ENCODE measurements at regions not wholly inside any gene's neighbourhood (a gene's known extent, or its start where the extent isn't known, plus 50 kb on each side); places are given as distances from the start of the nearest gene placed in this dataset.

- H3K27ac ChIP-seq (ENCODE audit: low read depth, low read length), result no peak overlapping the region
- H3K9me3 ChIP-seq (ENCODE audit: control insufficient read depth in 5 of 5, low read length in 5 of 5), result no peaks in the 10 kb centered on the region
- H3K9ac ChIP-seq (ENCODE audit: low read length in 5 of 5), result no peak overlapping the region
- no peak overlapping the region for H3K4me3 ChIP-seq (ENCODE audit: low read depth in 1 of 5, low read length in 5 of 5)
- no peaks in the 10 kb centered on the region for H3K27me3 ChIP-seq (ENCODE audit: control insufficient read depth in 5 of 5, insufficient read depth in 4 of 5, low read length in 5 of 5)
- no peaks in the 10 kb centered on the region for H3K36me3 ChIP-seq (ENCODE audit: control insufficient read depth in 5 of 5, insufficient read depth in 5 of 5, low read length in 5 of 5)
- peaks cover 0 to 25% (median 22%) of the 10 kb centered on the region in 5 donors for H3K4me1 ChIP-seq (ENCODE audit: control insufficient read depth in 5 of 5, insufficient read depth in 5 of 5, low read length in 5 of 5)
These were observed 254.2 kb upstream of the STT3B start for GRCh38 chr3:31278532-31278931.

GRCh38 chr3:31284776-31285175 lies 247.9 kb upstream of the STT3B start:
- H3K27me3 ChIP-seq (ENCODE audit: control insufficient read depth in 5 of 5, insufficient read depth in 4 of 5, low read length in 5 of 5), result no peaks in the 10 kb centered on the region
- no peaks in the 10 kb centered on the region for H3K36me3 ChIP-seq (ENCODE audit: control insufficient read depth in 5 of 5, insufficient read depth in 5 of 5, low read length in 5 of 5)
- H3K4me3 ChIP-seq (ENCODE audit: low read depth in 1 of 5, low read length in 5 of 5), result no peak overlapping the region

DNA sequence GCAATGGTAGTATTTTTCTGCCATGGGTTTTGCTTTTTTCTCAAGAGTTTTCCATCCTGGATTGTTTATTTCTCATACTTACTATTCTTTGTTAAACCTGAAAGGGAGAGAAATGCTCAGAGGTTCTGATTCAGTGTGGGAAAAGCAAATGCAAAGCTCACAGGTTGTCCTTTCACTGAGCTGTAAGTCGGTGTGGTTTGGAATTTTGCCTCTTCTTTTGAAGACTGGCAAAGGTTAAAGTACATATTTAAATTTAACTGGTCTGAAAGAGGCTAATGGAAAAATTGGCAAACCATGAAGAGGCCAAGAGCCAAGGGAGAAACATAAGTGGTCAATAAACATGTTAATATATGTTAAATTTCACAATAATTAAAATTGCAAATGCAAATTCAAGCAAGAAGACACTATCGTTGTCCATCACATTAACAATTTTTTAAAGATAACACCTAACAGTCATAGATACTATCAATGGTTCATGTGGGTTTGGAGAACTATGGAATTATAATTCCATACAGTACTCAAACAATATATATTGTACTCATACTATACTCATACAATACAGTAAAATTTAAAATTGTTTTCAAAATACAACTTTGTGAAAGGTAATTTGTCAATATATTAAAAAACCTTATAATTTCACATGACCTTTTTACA lies 246.8 kb upstream of the STT3B start:
- Histone ChIP-seq H3K4me1 (ENCODE audit: control insufficient read depth in 5 of 5, insufficient read depth in 5 of 5, low read length in 5 of 5) (peaks cover 0 to 6% (median 0%) of the 10 kb centered on the region in 5 donors), H3K9me3 (ENCODE audit: control insufficient read depth in 5 of 5, low read length in 5 of 5) (no peaks in the 10 kb centered on the region), H3K27me3 (ENCODE audit: control insufficient read depth in 5 of 5, insufficient read depth in 4 of 5, low read length in 5 of 5) (no peaks in the 10 kb centered on the region), H3K4me3 (ENCODE audit: low read depth in 1 of 5, low read length in 5 of 5) (no peak overlapping the region), H3K9ac (ENCODE audit: low read length in 5 of 5) (no peak overlapping the region), H3K36me3 (ENCODE audit: control insufficient read depth in 5 of 5, insufficient read depth in 5 of 5, low read length in 5 of 5) (no peaks in the 10 kb centered on the region), H3K27ac (ENCODE audit: low read depth, low read length) (no peak overlapping the region)

More at GRCh38 chr3:31284776-31285175, 247.9 kb upstream of the STT3B start:
- Histone ChIP-seq H3K27ac (ENCODE audit: low read depth, low read length) (no peak overlapping the region), H3K9ac (ENCODE audit: low read length in 5 of 5) (no peak overlapping the region), H3K9me3 (ENCODE audit: control insufficient read depth in 5 of 5, low read length in 5 of 5) (no peaks in the 10 kb centered on the region), H3K4me1 (ENCODE audit: control insufficient read depth in 5 of 5, insufficient read depth in 5 of 5, low read length in 5 of 5) (peaks cover 0 to 6% (median 0%) of the 10 kb centered on the region in 5 donors)

DNA sequence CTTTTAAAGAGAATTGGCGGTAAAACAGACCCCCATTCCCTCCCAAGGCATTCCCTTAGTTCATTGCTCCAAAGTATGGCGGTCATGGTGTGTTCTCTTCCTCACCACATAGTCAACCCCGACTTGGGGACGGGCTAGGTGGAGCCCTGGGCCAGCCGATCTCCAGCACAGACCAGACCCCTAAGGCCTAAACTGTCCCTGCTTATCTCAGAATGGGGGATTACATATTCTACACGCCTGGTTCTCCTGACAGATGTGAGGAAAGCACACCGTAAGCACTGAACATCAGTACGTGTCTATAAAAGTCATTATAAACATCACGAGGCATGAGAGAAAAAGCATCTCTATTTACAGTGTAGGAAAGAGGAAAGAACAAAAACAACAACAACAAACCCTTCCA lies 244.5 kb upstream of the STT3B start:
- peaks cover 0 to 6% (median 0%) of the 10 kb centered on the region in 5 donors for H3K4me1 ChIP-seq (ENCODE audit: control insufficient read depth in 5 of 5, insufficient read depth in 5 of 5, low read length in 5 of 5)
- H3K36me3 ChIP-seq (ENCODE audit: control insufficient read depth in 5 of 5, insufficient read depth in 5 of 5, low read length in 5 of 5), result no peaks in the 10 kb centered on the region
- no peaks in the 10 kb centered on the region for H3K27me3 ChIP-seq (ENCODE audit: control insufficient read depth in 5 of 5, insufficient read depth in 4 of 5, low read length in 5 of 5)
- H3K4me3 ChIP-seq (ENCODE audit: low read depth in 1 of 5, low read length in 5 of 5), result no peak overlapping the region
- no peak overlapping the region for H3K27ac ChIP-seq (ENCODE audit: low read depth, low read length)
- H3K9ac ChIP-seq (ENCODE audit: low read length in 5 of 5), result no peak overlapping the region
- no peaks in the 10 kb centered on the region for H3K9me3 ChIP-seq (ENCODE audit: control insufficient read depth in 5 of 5, low read length in 5 of 5)

GRCh38 chr3:31288641-31289100 lies 244.1 kb upstream of the STT3B start:
- Histone ChIP-seq H3K9me3 (ENCODE audit: control insufficient read depth in 5 of 5, low read length in 5 of 5) (no peaks in the 10 kb centered on the region), H3K36me3 (ENCODE audit: control insufficient read depth in 5 of 5, insufficient read depth in 5 of 5, low read length in 5 of 5) (no peaks in the 10 kb centered on the region), H3K4me1 (ENCODE audit: control insufficient read depth in 5 of 5, insufficient read depth in 5 of 5, low read length in 5 of 5) (peaks cover 0 to 6% (median 0%) of the 10 kb centered on the region in 5 donors), H3K4me3 (ENCODE audit: low read depth in 1 of 5, low read length in 5 of 5) (no peak overlapping the region), H3K9ac (ENCODE audit: low read length in 5 of 5) (no peak overlapping the region), H3K27ac (ENCODE audit: low read depth, low read length) (no peak overlapping the region), H3K27me3 (ENCODE audit: control insufficient read depth in 5 of 5, insufficient read depth in 4 of 5, low read length in 5 of 5) (no peaks in the 10 kb centered on the region)

GRCh38 chr3:31289584-31289983 lies 243.1 kb upstream of the STT3B start:
- Histone ChIP-seq H3K36me3 (ENCODE audit: control insufficient read depth in 5 of 5, insufficient read depth in 5 of 5, low read length in 5 of 5) (no peaks in the 10 kb centered on the region), H3K27me3 (ENCODE audit: control insufficient read depth in 5 of 5, insufficient read depth in 4 of 5, low read length in 5 of 5) (no peaks in the 10 kb centered on the region), H3K4me3 (ENCODE audit: low read depth in 1 of 5, low read length in 5 of 5) (no peak overlapping the region), H3K27ac (ENCODE audit: low read depth, low read length) (no peak overlapping the region), H3K9me3 (ENCODE audit: control insufficient read depth in 5 of 5, low read length in 5 of 5) (no peaks in the 10 kb centered on the region), H3K4me1 (ENCODE audit: control insufficient read depth in 5 of 5, insufficient read depth in 5 of 5, low read length in 5 of 5) (peaks cover 0 to 6% (median 0%) of the 10 kb centered on the region in 5 donors), H3K9ac (ENCODE audit: low read length in 5 of 5) (no peak overlapping the region)

GRCh38 chr3:31290046-31290445 lies 242.7 kb upstream of the STT3B start:
- no peaks in the 10 kb centered on the region for H3K9me3 ChIP-seq (ENCODE audit: control insufficient read depth in 5 of 5, low read length in 5 of 5)
- no peaks in the 10 kb centered on the region for H3K36me3 ChIP-seq (ENCODE audit: control insufficient read depth in 5 of 5, insufficient read depth in 5 of 5, low read length in 5 of 5)
- no peaks in the 10 kb centered on the region for H3K27me3 ChIP-seq (ENCODE audit: control insufficient read depth in 5 of 5, insufficient read depth in 4 of 5, low read length in 5 of 5)
- H3K9ac ChIP-seq (ENCODE audit: low read length in 5 of 5), result no peak overlapping the region
- H3K4me1 ChIP-seq (ENCODE audit: control insufficient read depth in 5 of 5, insufficient read depth in 5 of 5, low read length in 5 of 5), result peaks cover 0 to 6% (median 0%) of the 10 kb centered on the region in 5 donors
- H3K4me3 ChIP-seq (ENCODE audit: low read depth in 1 of 5, low read length in 5 of 5), result no peak overlapping the region
- no peak overlapping the region for H3K27ac ChIP-seq (ENCODE audit: low read depth, low read length)

DNA sequence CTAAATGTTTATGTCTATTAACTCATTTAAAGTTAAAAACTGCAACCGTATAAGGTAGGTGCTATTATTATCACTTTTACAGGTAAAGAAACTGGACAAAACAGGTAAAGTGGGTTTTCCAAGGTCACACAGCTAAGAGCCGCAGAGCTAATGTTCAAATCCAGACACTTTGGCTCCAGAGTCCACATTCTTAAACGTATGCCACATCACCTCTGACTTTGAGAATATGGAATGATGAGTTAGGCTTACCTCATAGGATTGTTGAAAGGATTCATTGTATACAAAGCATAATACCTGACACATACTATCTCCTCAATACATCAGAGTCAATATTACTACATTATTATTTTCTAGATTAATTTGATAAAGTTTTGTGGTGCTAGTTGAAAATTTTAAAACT lies 240.9 kb upstream of the STT3B start:
- Histone ChIP-seq H3K36me3 (ENCODE audit: control insufficient read depth in 5 of 5, insufficient read depth in 5 of 5, low read length in 5 of 5) (no peaks in the 10 kb centered on the region), H3K27ac (ENCODE audit: low read depth, low read length) (no peak overlapping the region), H3K4me3 (ENCODE audit: low read depth in 1 of 5, low read length in 5 of 5) (no peak overlapping the region), H3K9me3 (ENCODE audit: control insufficient read depth in 5 of 5, low read length in 5 of 5) (no peaks in the 10 kb centered on the region), H3K27me3 (ENCODE audit: control insufficient read depth in 5 of 5, insufficient read depth in 4 of 5, low read length in 5 of 5) (no peaks in the 10 kb centered on the region), H3K4me1 (ENCODE audit: control insufficient read depth in 5 of 5, insufficient read depth in 5 of 5, low read length in 5 of 5) (peaks cover 0 to 6% (median 0%) of the 10 kb centered on the region in 5 donors), H3K9ac (ENCODE audit: low read length in 5 of 5) (no peak overlapping the region)

DNA sequence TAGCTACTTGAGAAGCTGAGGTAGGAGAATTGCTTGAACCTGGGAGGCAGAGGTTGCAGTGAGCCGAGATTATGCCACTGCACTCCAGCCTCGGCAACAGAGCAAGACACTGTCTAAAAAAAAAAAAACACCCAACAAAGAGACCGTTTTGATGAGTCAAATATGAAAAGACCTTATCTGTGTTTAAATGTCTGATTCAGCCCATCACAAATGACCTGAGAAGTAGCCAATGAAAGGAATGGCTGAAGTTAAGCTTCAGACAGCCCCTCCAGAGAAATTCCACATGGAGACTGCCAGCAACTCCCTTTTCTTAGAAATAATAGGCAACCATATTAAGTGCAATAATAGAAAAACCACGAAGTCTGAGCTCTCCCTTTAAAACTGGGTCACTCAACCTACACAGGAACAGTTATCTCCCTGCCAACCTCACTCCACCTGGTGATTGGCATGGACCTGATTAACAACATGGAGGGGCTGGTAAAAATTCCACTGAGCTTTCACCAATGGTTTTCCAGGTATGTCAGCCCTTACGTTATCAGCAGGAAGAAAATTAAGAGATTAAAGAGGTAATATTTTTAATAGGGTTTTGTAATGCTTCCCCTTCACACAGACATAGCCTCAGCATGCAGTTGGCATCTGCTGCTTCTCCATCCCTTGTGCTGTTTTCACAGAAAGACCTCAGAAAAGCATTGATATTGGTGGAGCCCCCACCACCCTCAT lies 238.1 kb upstream of the STT3B start:
- peaks cover 0 to 8% (median 3%) of the 10 kb centered on the region in 5 donors for H3K9me3 ChIP-seq (ENCODE audit: control insufficient read depth in 5 of 5, low read length in 5 of 5)
- no peak overlapping the region for H3K4me3 ChIP-seq (ENCODE audit: low read depth in 1 of 5, low read length in 5 of 5)
- no peak overlapping the region for H3K27ac ChIP-seq (ENCODE audit: low read depth, low read length)
- H3K27me3 ChIP-seq (ENCODE audit: control insufficient read depth in 5 of 5, insufficient read depth in 4 of 5, low read length in 5 of 5), result no peaks in the 10 kb centered on the region
- H3K9ac ChIP-seq (ENCODE audit: low read length in 5 of 5), result no peak overlapping the region
- H3K4me1 ChIP-seq (ENCODE audit: control insufficient read depth in 5 of 5, insufficient read depth in 5 of 5, low read length in 5 of 5), result peaks cover 0 to 6% (median 0%) of the 10 kb centered on the region in 5 donors
- no peaks in the 10 kb centered on the region for H3K36me3 ChIP-seq (ENCODE audit: control insufficient read depth in 5 of 5, insufficient read depth in 5 of 5, low read length in 5 of 5)

- H3K27ac ChIP-seq (ENCODE audit: low read depth, low read length), result no peak overlapping the region
- H3K36me3 ChIP-seq (ENCODE audit: control insufficient read depth in 5 of 5, insufficient read depth in 5 of 5, low read length in 5 of 5), result no peaks in the 10 kb centered on the region
- peaks cover 0 to 6% (median 0%) of the 10 kb centered on the region in 5 donors for H3K4me1 ChIP-seq (ENCODE audit: control insufficient read depth in 5 of 5, insufficient read depth in 5 of 5, low read length in 5 of 5)
- peaks cover 0 to 8% (median 3%) of the 10 kb centered on the region in 5 donors for H3K9me3 ChIP-seq (ENCODE audit: control insufficient read depth in 5 of 5, low read length in 5 of 5)
- no peaks in the 10 kb centered on the region for H3K27me3 ChIP-seq (ENCODE audit: control insufficient read depth in 5 of 5, insufficient read depth in 4 of 5, low read length in 5 of 5)
- H3K9ac ChIP-seq (ENCODE audit: low read length in 5 of 5), result no peak overlapping the region
- no peak overlapping the region for H3K4me3 ChIP-seq (ENCODE audit: low read depth in 1 of 5, low read length in 5 of 5)
These were observed 237.5 kb upstream of the STT3B start for GRCh38 chr3:31295150-31295765.

All from subcutaneous abdominal adipose tissue (tissue), 5 donors.